ENCODE measurements at regions not wholly inside any gene's neighbourhood (a gene's known extent, or its start where the extent isn't known, plus 50 kb on each side); places are given as distances from the start of the nearest gene placed in this dataset.
A peak's percentile ranks its signal among the peaks of the same experiment; 100 is the strongest.
"Not testable (repeated sequence)": the region's sequence is repeated elsewhere in the genome, so short reads cannot be mapped to it uniquely, and the experiment has no call there.

- DNase-seq: not testable (repeated sequence)
Measured at GRCh38 chrX:80508083-80508482, 87.8 kb downstream of the TENT5D start.

- no peak for DNase-seq
Measured at GRCh38 chrX:80511969-80512760, 91.9 kb downstream of the TENT5D start.

- DNase-seq: no peak
Measured at GRCh38 chrX:80512924-80513323, 92.7 kb downstream of the TENT5D start.

- DNase-seq: no peak
Measured at GRCh38 chrX:80513625-80514024, 93.4 kb downstream of the TENT5D start.

GRCh38 chrX:80537096-80537495, 116.8 kb downstream of the TENT5D start:
- no peak for DNase-seq

- no peak for DNase-seq
Measured at GRCh38 chrX:80550722-80551121, 130.5 kb downstream of the TENT5D start.

GRCh38 chrX:80556148-80556547, 135.9 kb downstream of the TENT5D start:
- DNase-seq: no peak

- no peak for DNase-seq
Measured at GRCh38 chrX:80572636-80573035, 152.4 kb downstream of the TENT5D start.

- DNase-seq: no peak
Measured at GRCh38 chrX:80573275-80573674, 153.0 kb downstream of the TENT5D start.

- DNase-seq: not testable (repeated sequence)
Measured at GRCh38 chrX:80574486-80575086, 154.3 kb downstream of the TENT5D start.

GRCh38 chrX:80576267-80576666, 156.0 kb downstream of the TENT5D start:
- DNase-seq: no peak

- no peak for DNase-seq
Measured at GRCh38 chrX:80576806-80577533, 156.7 kb downstream of the TENT5D start.

- peak in 2 of 4 experiments; percentile 2 to 16 for DNase-seq
Measured at GRCh38 chrX:80578517-80579105, 158.4 kb downstream of the TENT5D start.

- DNase-seq: not testable (repeated sequence)
Measured at GRCh38 chrX:80590992-80591391, 170.7 kb downstream of the TENT5D start.

- no peak for DNase-seq
Measured at GRCh38 chrX:80602036-80602860, 182.0 kb downstream of the TENT5D start.

All from suppressor macrophage (primary cell).